PC-3 (cell line): ENCODE measurements at regions not wholly inside any gene's neighbourhood (a gene's known extent, or its start where the extent isn't known, plus 50 kb on each side); places are given as distances from the start of the nearest gene placed in this dataset.
"Not testable (repeated sequence)": the region's sequence is repeated elsewhere in the genome, so short reads cannot be mapped to it uniquely, and the experiment has no call there.

ENCODE experiments used
- ATAC-seq: fragments of 200-7000 bp; cut with Tn5 transposase; 2 replicates; pipeline ENCODE4 v1.9.1; 2020; ENCODE audit warnings: mild to moderate bottlenecking, moderate library complexity
- BruUV-seq: library from RNA; stranded (reverse); fragments of 400-500 nt; replicated peaks from 2 replicates; lab custom pipeline; 2021; lab: Mats Ljungman, UMichigan
- CTCF ChIA-PET: fragments of 300-600 bp; sonication (Branson Sonifier 250); formaldehyde crosslinking; loops from one replicate; lab custom pipeline; 2022; ENCODE audit warnings: antibody characterized with exemption; lab: Charles Lee
- POLR2A ChIA-PET: fragments of 300-600 bp; sonication (Branson Sonifier 250); formaldehyde crosslinking; loops from one replicate; lab custom pipeline; 2022; ENCODE audit warnings: antibody characterized with exemption; ENCODE audit not compliant: unreplicated experiment; lab: Charles Lee
- DNase-seq: peaks from one replicate; pipeline ENCODE4 v3.0.0-alpha.2; 2015
- H2AFZ ChIP-seq: fragments of 300-600 bp; sonication (generic); 2 replicates; pipeline ENCODE4 v1.6.0; 2016; ENCODE audit warnings: antibody characterized with exemption, low read length
- H3F3A ChIP-seq: fragments of 300-600 bp; sonication (generic); one replicate; pipeline ENCODE4 v1.6.0; 2017; ENCODE audit warnings: antibody characterized with exemption, low read length, control low read depth, mild to moderate bottlenecking; ENCODE audit not compliant: unreplicated experiment
- H3K27ac ChIP-seq: fragments of 300-600 bp; sonication (generic); 2 replicates; pipeline ENCODE4 v1.5.1; 2016; ENCODE audit warnings: mild to moderate bottlenecking, low read length
- H3K27me3 ChIP-seq: fragments of 300-600 bp; sonication (generic); 2 replicates; pipeline ENCODE4 v1.6.1; 2016; ENCODE audit warnings: low read length, mixed read lengths
- H3K36me3 ChIP-seq: fragments of 300-600 bp; sonication (generic); 2 replicates; pipeline ENCODE4 v1.6.1; 2016; ENCODE audit warnings: low read depth, mixed run types, low read length, mixed read lengths
- H3K4me1 ChIP-seq: fragments of 300-600 bp; sonication (generic); 2 replicates; pipeline ENCODE4 v1.5.1; 2016; ENCODE audit warnings: low read length; ENCODE audit not compliant: insufficient read depth
- H3K4me2 ChIP-seq: fragments of 300-600 bp; sonication (generic); 2 replicates; pipeline ENCODE4 v1.6.0; 2016; ENCODE audit warnings: low read length
- H3K4me3 ChIP-seq: fragments of 300-600 bp; sonication (generic); 2 replicates; pipeline ENCODE4 v1.5.1; 2016; ENCODE audit warnings: mild to moderate bottlenecking, low read length, mixed read lengths
- H3K79me2 ChIP-seq: fragments of 300-600 bp; sonication (generic); 2 replicates; pipeline ENCODE4 v1.6.1; 2017; ENCODE audit warnings: low read length, mixed read lengths
- H3K9ac ChIP-seq: fragments of 300-600 bp; sonication (generic); 2 replicates; pipeline ENCODE4 v1.6.0; 2016; ENCODE audit warnings: mild to moderate bottlenecking, low read length
- H3K9me2 ChIP-seq: fragments of 300-600 bp; sonication (generic); replicated peaks from 2 replicates; pipeline ENCODE4 v1.6.1; 2016; ENCODE audit warnings: mixed run types, low read length, mixed read lengths
- H3K9me3 ChIP-seq: fragments of 300-600 bp; sonication (generic); 2 replicates; pipeline ENCODE4 v1.6.1; 2016; ENCODE audit warnings: low read length, mixed read lengths
- H4K20me1 ChIP-seq: fragments of 300-600 bp; sonication (generic); 2 replicates; pipeline ENCODE4 v1.6.1; 2016; ENCODE audit warnings: low read length, mixed read lengths
- EZH2 ChIP-seq: fragments of 300-600 bp; sonication (generic); IDR thresholded peaks from one replicate; pipeline ENCODE4 v1.6.1; 2017; ENCODE audit warnings: antibody characterized with exemption, mild to moderate bottlenecking, low read length; ENCODE audit not compliant: unreplicated experiment
- EZH2phosphoT487 ChIP-seq: fragments of 300-600 bp; sonication (generic); IDR thresholded peaks from 2 replicates; pipeline ENCODE4 v1.6.1; 2018; ENCODE audit warnings: mild to moderate bottlenecking, antibody characterized with exemption, low read length, borderline replicate concordance
- intact Hi-C: fragments of 100-400 bp; cut with micrococcal nuclease; formaldehyde crosslinking; loops from 2 replicates; pipeline ENCODE4 v1.9.0; 2023
- TF ChIP-seq, protein P1 (sequence below): fragments of 300-600 bp; sonication (generic); conservative IDR thresholded peaks from 2 replicates; pipeline ENCODE4 v1.5.1; 2017; ENCODE audit warnings: antibody characterized with exemption, low read depth, mild to moderate bottlenecking, low read length

DNA sequence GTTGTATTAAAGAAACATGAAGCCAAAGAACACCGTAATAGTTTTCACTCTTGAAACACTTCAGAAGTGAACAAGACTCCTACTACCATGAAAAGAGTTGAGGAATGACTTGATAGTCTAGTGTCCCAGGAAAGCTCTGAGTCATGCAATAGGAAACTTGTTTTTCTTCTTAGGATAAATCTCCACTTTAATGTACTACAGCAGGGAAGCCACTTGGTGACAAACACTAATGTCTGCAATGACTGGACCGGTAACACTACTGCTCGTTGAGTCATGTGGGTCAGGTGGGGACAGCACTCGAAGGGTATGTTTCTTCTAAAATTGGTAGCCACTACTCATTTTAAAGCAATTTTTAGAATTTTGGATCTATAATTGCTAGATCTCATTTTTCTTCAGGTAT lies 291.7 kb upstream of the CNTN3 start:
- TF ChIP-seq EZH2phosphoT487 (no peak), EZH2 (no peak)
- TF ChIP-seq, protein P1, sequence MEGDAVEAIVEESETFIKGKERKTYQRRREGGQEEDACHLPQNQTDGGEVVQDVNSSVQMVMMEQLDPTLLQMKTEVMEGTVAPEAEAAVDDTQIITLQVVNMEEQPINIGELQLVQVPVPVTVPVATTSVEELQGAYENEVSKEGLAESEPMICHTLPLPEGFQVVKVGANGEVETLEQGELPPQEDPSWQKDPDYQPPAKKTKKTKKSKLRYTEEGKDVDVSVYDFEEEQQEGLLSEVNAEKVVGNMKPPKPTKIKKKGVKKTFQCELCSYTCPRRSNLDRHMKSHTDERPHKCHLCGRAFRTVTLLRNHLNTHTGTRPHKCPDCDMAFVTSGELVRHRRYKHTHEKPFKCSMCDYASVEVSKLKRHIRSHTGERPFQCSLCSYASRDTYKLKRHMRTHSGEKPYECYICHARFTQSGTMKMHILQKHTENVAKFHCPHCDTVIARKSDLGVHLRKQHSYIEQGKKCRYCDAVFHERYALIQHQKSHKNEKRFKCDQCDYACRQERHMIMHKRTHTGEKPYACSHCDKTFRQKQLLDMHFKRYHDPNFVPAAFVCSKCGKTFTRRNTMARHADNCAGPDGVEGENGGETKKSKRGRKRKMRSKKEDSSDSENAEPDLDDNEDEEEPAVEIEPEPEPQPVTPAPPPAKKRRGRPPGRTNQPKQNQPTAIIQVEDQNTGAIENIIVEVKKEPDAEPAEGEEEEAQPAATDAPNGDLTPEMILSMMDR = no peak
- no peak for ATAC-seq
- no peaks in the 10 kb centered on the region for H4K20me1 ChIP-seq
- DNase-seq = no peak
- H3K9ac ChIP-seq = no peak overlapping the region
- no peaks in the 10 kb centered on the region for H3K79me2 ChIP-seq
- CTCF ChIA-PET = no interaction called here
- no peaks in the 10 kb centered on the region for H3K36me3 ChIP-seq
- no peaks in the 10 kb centered on the region for H3K27me3 ChIP-seq
- peaks cover 16% of the 10 kb centered on the region; the same call in 1 of the 2 replicates for H3K9me3 ChIP-seq
- no peaks in the 10 kb centered on the region for H3K4me1 ChIP-seq
- H3F3A ChIP-seq = no peaks in the 10 kb centered on the region
- BruUV-seq = no TSS peak
- H2AFZ ChIP-seq = no peak overlapping the region
- POLR2A ChIA-PET = no interaction called here
- intact Hi-C loops = no loop called here
- no peak overlapping the region for H3K4me3 ChIP-seq
- H3K9me2 ChIP-seq = no peaks in the 10 kb centered on the region
- H3K27ac ChIP-seq = no peak overlapping the region
- no peak overlapping the region for H3K4me2 ChIP-seq

DNA sequence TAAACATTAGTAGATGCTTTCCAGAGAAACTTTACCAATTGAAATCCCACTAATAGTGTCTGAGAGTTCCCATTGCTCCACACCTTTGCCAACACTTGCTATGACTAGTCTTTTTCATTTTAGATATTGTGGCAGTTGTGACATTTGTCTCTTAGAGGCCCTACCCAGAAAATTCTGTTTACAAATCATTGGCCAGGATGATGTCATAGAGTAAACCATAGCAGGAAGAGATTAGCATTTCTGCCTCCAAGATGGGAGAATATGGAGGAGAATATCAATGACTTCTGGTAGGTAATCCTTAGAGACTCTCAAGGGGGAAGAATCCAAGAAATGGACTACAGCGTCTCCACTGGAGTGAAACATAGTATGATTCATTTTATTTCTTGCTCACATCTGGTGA lies 291.0 kb upstream of the CNTN3 start:
- Histone ChIP-seq H3F3A (no peaks in the 10 kb centered on the region), H3K27me3 (no peaks in the 10 kb centered on the region)
- ATAC-seq = no peak

DNA sequence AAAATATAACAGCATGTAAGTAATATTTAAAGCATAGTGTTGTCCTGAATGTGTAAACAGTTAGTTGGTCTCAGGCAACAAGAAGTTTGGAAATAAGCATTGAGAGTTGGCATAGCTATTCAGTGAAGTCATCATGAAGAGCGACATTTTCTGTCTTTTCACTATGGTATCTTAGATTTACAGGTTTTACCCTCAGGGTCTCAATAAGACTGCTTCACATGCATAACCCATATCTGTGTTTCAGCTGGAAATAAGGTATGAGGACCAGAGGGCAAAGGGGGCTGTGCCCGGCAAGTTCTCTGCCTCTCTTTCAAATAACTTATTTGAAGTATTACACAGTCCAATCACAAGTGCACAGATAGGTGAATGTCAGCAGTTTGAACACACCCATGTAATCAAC lies 290.2 kb upstream of the CNTN3 start:
- Histone ChIP-seq H3K9me2 (no peaks in the 10 kb centered on the region), H3K27me3 (no peaks in the 10 kb centered on the region), H3K4me2 (no peak overlapping the region), H3K9ac (no peak overlapping the region), H3K4me3 (no peak overlapping the region), H3F3A (no peaks in the 10 kb centered on the region), H3K27ac (no peak overlapping the region), H3K79me2 (no peaks in the 10 kb centered on the region), H4K20me1 (no peaks in the 10 kb centered on the region), H3K4me1 (no peaks in the 10 kb centered on the region), H2AFZ (no peak overlapping the region), H3K36me3 (no peaks in the 10 kb centered on the region), H3K9me3 (peaks cover 16% of the 10 kb centered on the region; the same call in 1 of the 2 replicates)
- DNase-seq (no peak), ATAC-seq (no peak)
- intact Hi-C loops = no loop called here
- no TSS peak for BruUV-seq
- ChIA-PET CTCF (no interaction called here), POLR2A (no interaction called here)
- TF ChIP-seq EZH2 (no peak), EZH2phosphoT487 (no peak)
- TF ChIP-seq, protein P1 = no peak

More for the DNA sequence above, 291.0 kb upstream of the CNTN3 start:
- TF ChIP-seq EZH2phosphoT487 (no peak), EZH2 (no peak)
- TF ChIP-seq, protein P1 = no peak
- no peaks in the 10 kb centered on the region for H3K79me2 ChIP-seq
- no TSS peak for BruUV-seq
- H3K9me2 ChIP-seq = no peaks in the 10 kb centered on the region
- no peak for DNase-seq
- CTCF ChIA-PET = no interaction called here
- no peak overlapping the region for H2AFZ ChIP-seq
- no peaks in the 10 kb centered on the region for H3K4me1 ChIP-seq
- peaks cover 16% of the 10 kb centered on the region; the same call in 1 of the 2 replicates for H3K9me3 ChIP-seq
- intact Hi-C loops = no loop called here
- H3K4me2 ChIP-seq = no peak overlapping the region
- H3K36me3 ChIP-seq = no peaks in the 10 kb centered on the region
- no peak overlapping the region for H3K4me3 ChIP-seq
- H4K20me1 ChIP-seq = no peaks in the 10 kb centered on the region
- POLR2A ChIA-PET = no interaction called here
- H3K9ac ChIP-seq = no peak overlapping the region
- H3K27ac ChIP-seq = no peak overlapping the region

DNA sequence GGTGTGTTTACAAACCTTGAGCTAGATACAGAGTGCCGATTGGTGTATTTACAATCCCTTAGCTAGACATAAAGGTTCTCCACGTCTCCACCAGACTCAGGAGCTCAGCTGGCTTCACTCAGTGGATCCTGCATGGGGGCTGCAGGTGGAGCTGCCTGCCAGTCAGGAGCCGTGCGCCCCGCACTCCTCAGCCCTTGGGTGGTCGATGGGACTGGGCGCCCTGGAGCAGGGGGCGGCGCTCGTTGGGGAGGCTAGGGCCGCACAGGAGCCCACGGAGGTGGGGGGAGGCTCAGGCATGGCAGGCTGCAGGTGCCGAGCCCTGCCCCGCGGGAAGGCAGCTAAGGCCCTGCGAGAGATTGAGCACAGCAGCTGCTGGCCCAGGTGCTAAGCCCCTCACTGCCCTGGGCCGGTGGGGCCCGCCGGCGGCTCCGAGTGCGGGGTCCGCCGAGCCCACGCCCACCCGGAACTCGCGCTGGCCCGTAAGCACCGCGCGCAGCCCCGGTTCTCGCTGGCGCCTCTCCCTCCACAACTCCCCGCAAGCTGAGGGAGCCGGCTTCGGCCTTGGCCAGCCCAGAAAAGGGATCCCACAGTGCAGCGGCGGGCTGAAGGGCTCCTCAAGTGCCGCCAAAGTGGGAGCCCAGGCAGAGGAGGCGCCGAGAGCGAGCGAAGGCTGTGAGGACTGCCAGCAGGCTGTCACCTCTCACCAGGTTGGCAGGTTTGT lies 285.5 kb upstream of the CNTN3 start:
- ATAC-seq, H3K9ac ChIP-seq, intact Hi-C loops, H3K9me2 ChIP-seq, H3K27me3 ChIP-seq, H3K4me3 ChIP-seq, H4K20me1 ChIP-seq, H3K9me3 ChIP-seq, H3K27ac ChIP-seq, H2AFZ ChIP-seq, POLR2A ChIA-PET, BruUV-seq, H3K79me2 ChIP-seq, H3K36me3 ChIP-seq, CTCF ChIA-PET, H3K4me2 ChIP-seq, DNase-seq, H3F3A ChIP-seq, H3K4me1 ChIP-seq: not testable (repeated sequence)
